ENCODE measurements at regions not wholly inside any gene's neighbourhood (a gene's known extent, or its start where the extent isn't known, plus 50 kb on each side); places are given as distances from the start of the nearest gene placed in this dataset.

DNA sequence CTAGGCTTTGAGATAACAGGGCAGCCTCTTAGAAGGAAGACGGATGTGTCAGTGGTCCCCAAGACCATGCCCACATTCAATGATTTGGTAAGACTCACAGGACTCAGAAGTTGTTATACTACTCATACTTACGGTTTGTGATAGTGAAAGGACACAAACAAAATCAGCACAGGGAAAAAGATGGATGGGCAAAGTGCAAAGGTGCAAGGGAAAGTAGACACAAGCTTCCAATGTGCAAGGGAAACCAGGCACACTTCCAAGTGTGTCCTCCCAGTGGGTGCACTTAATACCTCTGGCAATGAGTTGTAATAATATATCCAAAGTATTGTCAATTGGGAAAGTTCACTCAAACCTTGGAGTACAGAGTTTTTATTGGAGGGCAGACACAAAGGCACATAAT, 53.8 kb upstream of the VCX start:
- TF ChIP-seq, protein P1, sequence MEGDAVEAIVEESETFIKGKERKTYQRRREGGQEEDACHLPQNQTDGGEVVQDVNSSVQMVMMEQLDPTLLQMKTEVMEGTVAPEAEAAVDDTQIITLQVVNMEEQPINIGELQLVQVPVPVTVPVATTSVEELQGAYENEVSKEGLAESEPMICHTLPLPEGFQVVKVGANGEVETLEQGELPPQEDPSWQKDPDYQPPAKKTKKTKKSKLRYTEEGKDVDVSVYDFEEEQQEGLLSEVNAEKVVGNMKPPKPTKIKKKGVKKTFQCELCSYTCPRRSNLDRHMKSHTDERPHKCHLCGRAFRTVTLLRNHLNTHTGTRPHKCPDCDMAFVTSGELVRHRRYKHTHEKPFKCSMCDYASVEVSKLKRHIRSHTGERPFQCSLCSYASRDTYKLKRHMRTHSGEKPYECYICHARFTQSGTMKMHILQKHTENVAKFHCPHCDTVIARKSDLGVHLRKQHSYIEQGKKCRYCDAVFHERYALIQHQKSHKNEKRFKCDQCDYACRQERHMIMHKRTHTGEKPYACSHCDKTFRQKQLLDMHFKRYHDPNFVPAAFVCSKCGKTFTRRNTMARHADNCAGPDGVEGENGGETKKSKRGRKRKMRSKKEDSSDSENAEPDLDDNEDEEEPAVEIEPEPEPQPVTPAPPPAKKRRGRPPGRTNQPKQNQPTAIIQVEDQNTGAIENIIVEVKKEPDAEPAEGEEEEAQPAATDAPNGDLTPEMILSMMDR (IDR thresholded peaks at IDR 0.05; ENCODE audit: insufficient read depth, low read length): no peak
- TF ChIP-seq POLR2AphosphoS5 (IDR thresholded peaks at IDR 0.05; ENCODE audit: low read depth): no peak
- DNase-seq (ENCODE audit: low read depth in 1 of 2, low spot score in 1 of 2): no peak

DNA sequence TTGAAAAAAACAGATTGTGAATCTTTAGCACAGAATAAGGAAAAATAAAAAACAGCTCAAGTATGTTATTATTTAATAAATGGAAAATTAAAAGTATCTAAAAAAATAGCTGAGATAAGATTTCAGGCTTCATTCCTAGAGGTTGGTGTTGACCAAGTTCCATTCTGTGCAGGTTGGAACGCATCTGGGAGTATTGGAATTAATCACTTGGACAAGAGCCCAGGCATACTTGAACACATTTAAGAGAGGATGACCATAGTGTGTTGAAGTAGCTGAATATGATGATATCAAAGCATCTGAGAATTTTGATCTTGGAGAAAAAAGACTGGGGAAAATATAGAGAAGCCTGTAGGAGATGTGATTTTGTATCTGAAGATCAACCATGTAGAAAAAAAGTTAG, 54.6 kb upstream of the VCX start:
- H3K4me3 ChIP-seq (replicated peaks; ENCODE audit: insufficient read depth, low read length): no peak overlapping the region
- no peak overlapping the region for H3K27ac ChIP-seq (replicated peaks)
- H3K27me3 ChIP-seq (ENCODE audit: insufficient read depth, poor library complexity, severe bottlenecking): no peaks in the 10 kb centered on the region
- TF ChIP-seq, protein P2, sequence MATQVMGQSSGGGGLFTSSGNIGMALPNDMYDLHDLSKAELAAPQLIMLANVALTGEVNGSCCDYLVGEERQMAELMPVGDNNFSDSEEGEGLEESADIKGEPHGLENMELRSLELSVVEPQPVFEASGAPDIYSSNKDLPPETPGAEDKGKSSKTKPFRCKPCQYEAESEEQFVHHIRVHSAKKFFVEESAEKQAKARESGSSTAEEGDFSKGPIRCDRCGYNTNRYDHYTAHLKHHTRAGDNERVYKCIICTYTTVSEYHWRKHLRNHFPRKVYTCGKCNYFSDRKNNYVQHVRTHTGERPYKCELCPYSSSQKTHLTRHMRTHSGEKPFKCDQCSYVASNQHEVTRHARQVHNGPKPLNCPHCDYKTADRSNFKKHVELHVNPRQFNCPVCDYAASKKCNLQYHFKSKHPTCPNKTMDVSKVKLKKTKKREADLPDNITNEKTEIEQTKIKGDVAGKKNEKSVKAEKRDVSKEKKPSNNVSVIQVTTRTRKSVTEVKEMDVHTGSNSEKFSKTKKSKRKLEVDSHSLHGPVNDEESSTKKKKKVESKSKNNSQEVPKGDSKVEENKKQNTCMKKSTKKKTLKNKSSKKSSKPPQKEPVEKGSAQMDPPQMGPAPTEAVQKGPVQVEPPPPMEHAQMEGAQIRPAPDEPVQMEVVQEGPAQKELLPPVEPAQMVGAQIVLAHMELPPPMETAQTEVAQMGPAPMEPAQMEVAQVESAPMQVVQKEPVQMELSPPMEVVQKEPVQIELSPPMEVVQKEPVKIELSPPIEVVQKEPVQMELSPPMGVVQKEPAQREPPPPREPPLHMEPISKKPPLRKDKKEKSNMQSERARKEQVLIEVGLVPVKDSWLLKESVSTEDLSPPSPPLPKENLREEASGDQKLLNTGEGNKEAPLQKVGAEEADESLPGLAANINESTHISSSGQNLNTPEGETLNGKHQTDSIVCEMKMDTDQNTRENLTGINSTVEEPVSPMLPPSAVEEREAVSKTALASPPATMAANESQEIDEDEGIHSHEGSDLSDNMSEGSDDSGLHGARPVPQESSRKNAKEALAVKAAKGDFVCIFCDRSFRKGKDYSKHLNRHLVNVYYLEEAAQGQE (IDR thresholded peaks at IDR 0.05; ENCODE audit: insufficient replicate concordance, low read depth): no peak
- TF ChIP-seq GABPA (IDR thresholded peaks at IDR 0.05; ENCODE audit: low read depth): no peak
- no peak for TF ChIP-seq SPI1 (IDR thresholded peaks at IDR 0.05; ENCODE audit: borderline replicate concordance, low read depth)
- no peak for TF ChIP-seq POLR2AphosphoS5 (IDR thresholded peaks at IDR 0.05; ENCODE audit: low read depth)
- TF ChIP-seq, protein P1 (IDR thresholded peaks at IDR 0.05; ENCODE audit: insufficient read depth, low read length): no peak
- no peak for DNase-seq (ENCODE audit: low read depth in 1 of 2, low spot score in 1 of 2)

More for the DNA sequence above, 53.8 kb upstream of the VCX start:
- no peak overlapping the region for H3K4me3 ChIP-seq (replicated peaks; ENCODE audit: insufficient read depth, low read length)
- no peaks in the 10 kb centered on the region for H3K27me3 ChIP-seq (ENCODE audit: insufficient read depth, poor library complexity, severe bottlenecking)
- H3K27ac ChIP-seq (replicated peaks): no peak overlapping the region

DNA sequence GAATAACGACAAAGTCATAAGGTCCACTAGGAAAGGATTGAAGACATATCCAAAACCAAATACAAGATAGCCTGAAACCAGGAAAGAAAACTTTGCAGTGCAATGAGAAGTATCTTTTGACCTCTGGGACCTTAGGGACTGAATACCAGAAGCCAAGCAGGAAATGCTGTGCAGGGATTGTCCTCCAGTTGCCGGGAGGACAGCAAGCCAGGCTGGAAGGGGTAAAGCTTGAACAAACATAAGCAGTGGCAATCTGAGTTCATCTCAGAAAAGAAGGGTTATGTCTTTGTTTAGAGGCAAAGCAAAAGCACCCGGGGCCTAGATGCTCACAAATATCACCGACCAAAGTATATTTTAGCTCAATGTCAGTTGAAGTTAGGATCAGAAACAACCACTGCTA, 55.3 kb upstream of the VCX start:
- no peak for TF ChIP-seq SPI1 (IDR thresholded peaks at IDR 0.05; ENCODE audit: borderline replicate concordance, low read depth)
- TF ChIP-seq GABPA (IDR thresholded peaks at IDR 0.05; ENCODE audit: low read depth): no peak
- Histone ChIP-seq H3K27ac (replicated peaks) (no peak overlapping the region), H3K4me3 (replicated peaks; ENCODE audit: insufficient read depth, low read length) (no peak overlapping the region), H3K27me3 (ENCODE audit: insufficient read depth, poor library complexity, severe bottlenecking) (no peaks in the 10 kb centered on the region)
- no peak for DNase-seq (ENCODE audit: low read depth in 1 of 2, low spot score in 1 of 2)

DNA sequence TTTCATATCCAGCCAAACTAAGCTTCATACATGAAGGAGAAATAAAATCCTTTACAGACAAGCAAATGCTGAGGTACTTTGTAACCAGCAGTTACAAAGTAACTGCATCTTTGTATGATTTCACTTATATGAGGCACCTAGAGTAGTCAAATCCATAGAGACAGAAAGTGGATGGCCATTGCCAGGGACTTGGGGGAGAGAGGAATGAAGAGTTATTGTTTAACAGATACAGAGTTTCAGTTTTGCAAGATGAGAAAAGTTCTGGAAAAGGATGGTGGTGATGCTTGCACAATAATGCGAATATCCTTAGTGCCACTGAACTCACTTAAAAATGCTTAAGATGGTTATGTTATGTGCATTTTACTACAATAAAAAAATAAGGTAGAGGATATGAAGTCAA, 58.4 kb upstream of the VCX start:
- DNase-seq (ENCODE audit: low read depth in 1 of 2, low spot score in 1 of 2): no peak
- Histone ChIP-seq H3K27ac (replicated peaks) (no peak overlapping the region), H3K4me3 (replicated peaks; ENCODE audit: insufficient read depth, low read length) (no peak overlapping the region), H3K27me3 (ENCODE audit: insufficient read depth, poor library complexity, severe bottlenecking) (no peaks in the 10 kb centered on the region)
- TF ChIP-seq POLR2AphosphoS5 (IDR thresholded peaks at IDR 0.05; ENCODE audit: low read depth) (no peak), SPI1 (IDR thresholded peaks at IDR 0.05; ENCODE audit: borderline replicate concordance, low read depth) (no peak), GABPA (IDR thresholded peaks at IDR 0.05; ENCODE audit: low read depth) (no peak)
- TF ChIP-seq, protein P2 (IDR thresholded peaks at IDR 0.05; ENCODE audit: insufficient replicate concordance, low read depth): no peak
- TF ChIP-seq, protein P1 (IDR thresholded peaks at IDR 0.05; ENCODE audit: insufficient read depth, low read length): no peak
